Lung (tissue), 11 donors: ENCODE measurements at regions not wholly inside any gene's neighbourhood (a gene's known extent, or its start where the extent isn't known, plus 50 kb on each side); places are given as distances from the start of the nearest gene placed in this dataset.

Experiments used
- ATAC-seq: fragments of 200-7000 bp; cut with Tn5 transposase; one replicate; pipeline ENCODE4 v1.9.1; 2020; ENCODE audit warnings: moderate number of reproducible peaks; ENCODE audit not compliant: insufficient read depth, low FRiP score
- DNase-seq, 3 donors: peaks; one replicate each; pipeline ENCODE4 v3.0.0-alpha.2; 2013 to 2017
- H3K27ac ChIP-seq, 2 donors: one replicate each; pipeline ENCODE4 v1.5.1; 2013; ENCODE audit warnings: mild to moderate bottlenecking in 2 of 2, moderate library complexity in 2 of 2, control low read depth in 1 of 2, inconsistent platforms in 1 of 2, low read depth in 1 of 2, low read length in 1 of 2
- H3K27me3 ChIP-seq, 3 donors: one replicate each; pipeline ENCODE4 v1.5.1; 2013; ENCODE audit warnings: low read length in 2 of 3; ENCODE audit not compliant: control insufficient read depth in 3 of 3, insufficient read depth in 3 of 3
- H3K36me3 ChIP-seq, 4 donors: one replicate each; pipeline ENCODE4 v1.5.1; 2013; ENCODE audit warnings: low read length in 4 of 4, mild to moderate bottlenecking in 1 of 4, moderate library complexity in 1 of 4; ENCODE audit not compliant: control insufficient read depth in 4 of 4, insufficient read depth in 4 of 4
- H3K4me1 ChIP-seq, 5 donors: one replicate each; pipeline ENCODE4 v1.5.1; 2013; ENCODE audit warnings: low read length in 5 of 5, mild to moderate bottlenecking in 2 of 5, moderate library complexity in 1 of 5; ENCODE audit not compliant: control insufficient read depth in 5 of 5, insufficient read depth in 5 of 5
- H3K4me3 ChIP-seq: one replicate; pipeline ENCODE4 v1.5.1; 2013; ENCODE audit warnings: mild to moderate bottlenecking, control low read depth, moderate library complexity
- H3K9ac ChIP-seq, 2 donors: one replicate each; pipeline ENCODE4 v1.5.1; 2013; ENCODE audit warnings: low read length in 2 of 2, control low read depth in 1 of 2; ENCODE audit not compliant: insufficient read depth in 1 of 2
- H3K9me3 ChIP-seq, 4 donors: one replicate each; pipeline ENCODE4 v1.5.1; 2013; ENCODE audit warnings: low read length in 3 of 4, mild to moderate bottlenecking in 1 of 4, moderate library complexity in 1 of 4; ENCODE audit not compliant: control insufficient read depth in 4 of 4, insufficient read depth in 3 of 4
- CTCF ChIP-seq: IDR thresholded peaks from 2 replicates; pipeline ENCODE4 v1.5.1; 2012; ENCODE audit warnings: mild to moderate bottlenecking; ENCODE audit errors: control extremely low read depth, extremely low read depth
- WGBS, 2 donors: extraction: QIAGEN DNeasy Blood & Tissue Kit; methylation state at CpG; one replicate each; pipeline ENCODE4 v1.1.7; 2013; 5-methylcytosine and 5-hydroxymethylcytosine counted together
- donor health status: control.
- donor health status: control.
- donor health status: Bipolar disorder and iron deficiency.
- donor health status: healthy.
- donor health status: DM: yes; HTN: yes; CAD: no.

GRCh38 chr22:49321477-49322055 is 506.1 kb downstream of the BRD1 start:
- 71 to 78% methylated on average over 33 of the region's 33 CpGs for WGBS, 2 donors

GRCh38 chr22:49320714-49321476 is 506.8 kb downstream of the BRD1 start:
- DNase-seq, result no peak

More at GRCh38 chr22:49321477-49322055, 506.1 kb downstream of the BRD1 start:
- no peak for ATAC-seq
- no peak for TF ChIP-seq CTCF
- Histone ChIP-seq H3K27ac (no peak overlapping the region), H3K4me1 (no peaks in the 10 kb centered on the region), H3K27me3 (peaks cover 0 to 30% (median 16%) of the 10 kb centered on the region in 3 donors), H3K9me3 (peaks cover 0 to 13% (median under 1%) of the 10 kb centered on the region in 4 donors), H3K9ac (no peak overlapping the region), H3K4me3 (no peak overlapping the region), H3K36me3 (no peaks in the 10 kb centered on the region)
- DNase-seq, result no peak

GRCh38 chr22:49317369-49317768 is 510.3 kb downstream of the BRD1 start:
- Histone ChIP-seq H3K9me3 (no peaks in the 10 kb centered on the region), H3K4me3 (no peak overlapping the region), H3K9ac (no peak overlapping the region), H3K36me3 (no peaks in the 10 kb centered on the region), H3K27ac (no peak overlapping the region), H3K27me3 (peaks cover 0 to 32% (median 15%) of the 10 kb centered on the region in 3 donors), H3K4me1 (no peaks in the 10 kb centered on the region)
- 46 to 49% methylated on average over 5 of the region's 5 CpGs for WGBS, 2 donors
- ATAC-seq, result no peak
- no peak for DNase-seq
- no peak for TF ChIP-seq CTCF

More at GRCh38 chr22:49320714-49321476, 506.8 kb downstream of the BRD1 start:
- H3K27me3 ChIP-seq, result peaks cover 0 to 30% (median 16%) of the 10 kb centered on the region in 3 donors
- no peak overlapping the region for H3K27ac ChIP-seq
- no peaks in the 10 kb centered on the region for H3K4me1 ChIP-seq
- WGBS, 2 donors, result 79 to 90% methylated on average over 20 to 26 of the region's 29 CpGs
- no peak overlapping the region for H3K9ac ChIP-seq
- no peak for ATAC-seq
- no peak for TF ChIP-seq CTCF
- no peak overlapping the region for H3K4me3 ChIP-seq
- no peaks in the 10 kb centered on the region for H3K36me3 ChIP-seq
- peaks cover 0 to 8% (median 0%) of the 10 kb centered on the region in 4 donors for H3K9me3 ChIP-seq
